ENCODE measurements at regions not wholly inside any gene's neighbourhood (a gene's known extent, or its start where the extent isn't known, plus 50 kb on each side); places are given as distances from the start of the nearest gene placed in this dataset.

DNA sequence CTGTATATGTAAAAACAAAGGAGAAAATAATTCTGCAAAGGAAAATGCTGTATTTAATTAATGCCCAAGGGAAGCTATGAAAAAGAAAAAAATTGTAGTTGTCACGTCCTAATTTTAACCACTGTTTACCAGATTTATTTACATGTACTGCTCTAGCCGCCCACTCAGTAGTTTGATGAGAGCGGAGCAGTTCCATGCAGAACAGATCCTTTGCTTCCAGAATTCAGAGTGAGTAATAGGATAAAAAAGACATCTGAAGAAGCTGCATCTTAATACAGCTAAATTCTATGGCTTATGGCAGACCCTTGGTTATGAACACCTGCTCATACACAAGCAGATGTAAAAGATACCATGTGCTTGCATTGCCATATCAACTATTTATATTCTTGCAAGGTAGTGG, 287.0 kb downstream of the GASK1B start:
- DNase-seq (ENCODE audit: low read depth in 2 of 2): no peak

DNA sequence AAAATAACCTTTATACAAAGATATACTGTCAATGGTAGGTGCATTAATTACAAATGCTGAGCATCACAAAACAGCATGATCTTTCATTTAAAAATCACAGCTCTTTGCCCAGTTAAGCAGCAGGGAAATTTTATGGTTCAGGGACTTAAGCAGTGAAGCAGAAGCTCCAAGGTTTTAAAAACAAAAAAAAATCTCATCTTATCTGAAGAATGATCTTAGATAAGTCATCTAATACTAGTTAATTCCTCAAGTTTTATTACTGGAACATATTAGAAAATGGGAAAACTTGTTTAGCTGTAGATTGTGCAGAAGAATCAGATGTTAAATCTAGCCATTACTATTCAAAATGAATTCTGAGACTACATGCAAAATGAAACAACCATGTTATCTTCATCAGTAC, 289.9 kb downstream of the GASK1B start:
- DNase-seq (ENCODE audit: low read depth in 2 of 2): no peak

DNA sequence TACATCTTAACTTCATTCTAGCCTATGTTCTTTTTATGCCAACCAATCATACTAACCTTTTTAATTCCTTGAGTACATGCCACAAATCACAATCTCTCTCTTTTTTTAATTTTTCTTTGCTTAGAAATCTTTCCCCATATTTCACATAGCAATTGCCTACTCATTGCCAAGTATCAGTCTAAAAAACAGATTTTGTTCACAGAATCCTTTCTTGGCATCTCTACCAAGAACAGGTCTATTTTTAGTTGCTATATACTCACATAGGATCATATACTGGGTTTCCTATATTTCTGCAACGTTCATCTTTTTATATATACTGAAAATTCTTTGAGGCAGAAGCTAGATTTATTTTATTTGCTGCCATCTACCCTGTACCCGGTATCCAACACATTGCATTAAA, 292.1 kb downstream of the GASK1B start:
- DNase-seq (ENCODE audit: low read depth in 2 of 2): no peak

DNA sequence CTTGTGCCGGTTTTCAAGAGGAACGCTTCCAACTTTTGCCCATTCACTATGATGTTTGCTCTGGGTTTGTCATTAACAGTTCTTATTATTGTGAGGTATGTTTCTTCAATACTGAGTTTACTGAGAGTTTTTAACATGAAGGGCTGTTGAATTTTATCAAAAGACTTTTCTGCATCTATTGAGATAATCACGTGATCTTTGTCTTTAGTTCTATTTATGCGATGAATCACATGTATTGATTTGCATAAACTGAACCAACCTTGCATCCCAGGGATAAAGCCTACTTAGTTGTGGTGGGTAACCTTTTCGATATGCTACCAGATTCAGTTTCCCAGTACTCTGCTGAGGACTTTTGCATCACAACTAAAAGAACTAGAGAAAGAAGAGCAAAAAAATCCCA, 318.0 kb downstream of the GASK1B start:
- DNase-seq (ENCODE audit: low read depth in 2 of 2): no peak

DNA sequence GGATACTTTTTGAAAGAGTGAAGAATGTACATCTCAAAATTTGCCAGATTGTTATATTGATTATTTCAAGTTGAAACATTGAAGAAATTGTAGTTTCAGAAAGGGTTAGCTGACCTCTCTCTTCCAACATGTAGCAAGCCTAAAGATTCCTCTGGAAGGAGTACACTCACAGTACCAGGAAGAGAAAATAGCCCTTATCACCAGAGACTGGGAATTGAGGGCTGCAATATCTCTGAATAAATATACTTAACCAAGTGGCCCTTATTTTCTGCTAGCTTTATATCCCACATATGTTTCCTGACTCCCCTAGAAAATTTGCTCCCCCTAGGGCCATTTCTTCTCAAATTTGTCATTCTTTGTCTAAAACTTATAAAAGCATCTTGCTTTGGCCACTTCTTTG, 332.2 kb downstream of the GASK1B start:
- DNase-seq (ENCODE audit: low read depth in 2 of 2): no peak

DNA sequence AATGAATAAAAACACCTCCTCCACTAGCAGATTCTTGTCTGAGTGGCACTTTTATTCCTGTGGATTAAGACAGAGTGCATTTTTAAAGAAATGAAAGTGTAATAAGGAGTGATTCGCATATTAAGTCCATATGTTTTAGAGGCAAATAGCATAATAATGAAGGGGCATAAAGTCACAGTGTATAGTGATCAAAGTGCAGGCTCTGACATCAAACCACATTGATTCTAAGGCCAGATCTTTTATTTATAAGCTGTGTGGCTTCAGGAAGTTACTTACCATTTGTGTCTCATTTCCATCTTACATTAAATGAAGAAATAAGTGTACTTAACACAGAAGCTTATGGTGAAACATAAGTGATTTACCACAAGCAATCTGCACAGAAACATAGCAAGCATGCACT, 332.8 kb downstream of the GASK1B start:
- DNase-seq (ENCODE audit: low read depth in 2 of 2): no peak

DNA sequence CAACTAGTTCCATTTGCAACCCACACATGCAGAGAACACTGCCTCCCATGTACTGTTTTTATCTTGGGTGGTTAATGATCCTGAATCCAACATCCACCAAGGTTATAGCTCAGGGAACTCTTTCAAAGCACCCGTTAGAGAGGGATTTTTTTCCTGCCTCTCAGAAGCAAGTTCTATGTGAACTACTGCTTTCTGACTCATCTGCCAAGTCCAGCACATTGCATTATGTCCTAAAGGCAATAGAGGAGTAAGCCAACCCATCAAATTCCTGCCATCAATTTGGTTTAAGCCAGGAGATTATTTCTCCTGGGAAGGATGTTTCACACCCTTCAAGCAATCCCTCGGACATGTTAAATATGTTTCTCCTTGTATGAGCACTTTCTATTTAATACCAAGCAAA, 334.5 kb downstream of the GASK1B start:
- no peak for DNase-seq (ENCODE audit: low read depth in 2 of 2)

DNA sequence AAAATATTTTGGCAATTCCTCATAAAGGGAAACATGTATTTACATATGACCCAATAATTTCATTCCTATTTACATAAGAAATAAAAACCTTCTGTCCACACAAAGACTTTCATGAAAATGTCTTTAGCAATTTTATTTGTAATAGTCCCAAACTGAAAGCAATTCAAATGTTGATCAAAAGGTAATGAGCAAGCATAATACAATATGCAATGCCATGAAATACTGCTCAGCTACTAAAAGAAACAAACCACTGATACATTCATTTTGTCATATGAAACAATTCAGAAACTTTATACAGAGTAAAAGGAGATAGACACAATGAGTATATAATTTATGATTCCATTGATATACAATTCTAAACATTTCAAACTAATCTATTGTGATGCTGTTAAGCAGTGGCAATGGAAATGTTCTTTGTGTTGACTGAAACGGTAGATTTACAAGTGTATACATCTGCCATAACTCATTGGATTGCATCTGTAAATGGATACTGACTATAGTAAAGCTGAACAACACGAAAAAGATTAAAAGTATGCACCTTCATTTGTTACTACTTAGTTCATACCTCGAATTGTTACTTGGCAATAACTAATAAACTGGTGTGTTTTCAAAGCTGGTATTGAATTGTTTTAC, 335.6 kb downstream of the GASK1B start:
- DNase-seq (ENCODE audit: low read depth in 2 of 2): no peak

DNA sequence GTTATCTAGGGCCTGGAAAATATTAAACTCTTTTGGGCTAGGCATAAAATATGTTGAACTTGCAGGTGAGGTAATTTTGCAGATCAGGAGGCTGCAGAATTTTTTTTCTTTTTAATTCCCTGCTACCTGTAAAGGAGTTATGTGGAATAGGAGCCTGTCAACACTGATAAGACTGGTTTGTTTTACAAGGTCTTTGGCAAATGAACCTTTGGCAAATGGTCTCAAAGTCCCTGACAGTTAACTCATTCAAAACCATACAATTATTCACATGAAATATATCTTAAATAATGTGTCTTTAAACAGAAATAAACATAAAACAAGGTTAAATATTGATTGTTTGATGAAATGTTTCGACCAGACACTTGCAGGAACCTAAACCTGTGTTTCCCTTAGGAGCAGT, 340.2 kb downstream of the GASK1B start:
- no peak for DNase-seq (ENCODE audit: low read depth in 2 of 2)

DNA sequence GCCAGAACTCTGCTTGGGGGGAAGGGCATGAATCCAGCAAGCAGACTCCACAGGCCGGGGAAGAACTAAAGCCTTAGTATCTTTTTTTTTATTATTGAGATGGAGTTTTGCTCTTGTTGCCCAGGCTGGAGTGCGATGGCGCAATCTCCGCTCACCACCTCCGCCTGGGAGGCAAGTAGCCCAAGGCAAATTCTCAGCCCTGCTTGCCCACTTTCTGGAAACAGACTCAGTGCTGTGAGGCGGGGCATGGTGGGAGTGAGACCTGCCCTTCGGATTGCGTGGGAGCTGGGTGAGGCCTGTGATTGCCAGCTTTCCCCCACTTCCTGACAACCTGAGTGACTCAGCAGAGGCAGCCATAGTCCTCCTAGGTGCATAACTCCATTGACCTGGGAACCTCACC, 348.8 kb downstream of the GASK1B start:
- no peak for DNase-seq (ENCODE audit: low read depth in 2 of 2)

DNA sequence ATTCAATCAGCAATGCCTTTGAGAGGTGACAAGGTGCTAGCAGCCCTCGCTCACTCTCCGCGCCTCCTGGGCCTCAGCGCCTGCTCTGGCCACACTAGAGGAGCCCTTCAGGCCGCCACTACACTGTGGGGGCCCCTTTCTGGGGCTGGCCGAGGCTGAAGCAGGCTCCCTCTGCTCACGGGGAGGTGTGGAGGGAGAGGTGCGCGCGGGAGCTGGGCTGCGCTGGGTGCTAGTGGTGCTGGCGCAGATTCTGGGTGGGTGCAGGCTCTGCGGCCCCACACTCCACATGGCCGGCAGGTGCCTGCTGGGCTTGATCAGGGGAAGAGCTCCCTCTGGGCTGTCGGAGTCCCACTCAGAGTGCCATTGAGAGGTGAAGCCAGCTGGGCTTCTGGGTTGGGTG, 351.0 kb downstream of the GASK1B start:
- DNase-seq (ENCODE audit: low read depth in 2 of 2): no peak

DNA sequence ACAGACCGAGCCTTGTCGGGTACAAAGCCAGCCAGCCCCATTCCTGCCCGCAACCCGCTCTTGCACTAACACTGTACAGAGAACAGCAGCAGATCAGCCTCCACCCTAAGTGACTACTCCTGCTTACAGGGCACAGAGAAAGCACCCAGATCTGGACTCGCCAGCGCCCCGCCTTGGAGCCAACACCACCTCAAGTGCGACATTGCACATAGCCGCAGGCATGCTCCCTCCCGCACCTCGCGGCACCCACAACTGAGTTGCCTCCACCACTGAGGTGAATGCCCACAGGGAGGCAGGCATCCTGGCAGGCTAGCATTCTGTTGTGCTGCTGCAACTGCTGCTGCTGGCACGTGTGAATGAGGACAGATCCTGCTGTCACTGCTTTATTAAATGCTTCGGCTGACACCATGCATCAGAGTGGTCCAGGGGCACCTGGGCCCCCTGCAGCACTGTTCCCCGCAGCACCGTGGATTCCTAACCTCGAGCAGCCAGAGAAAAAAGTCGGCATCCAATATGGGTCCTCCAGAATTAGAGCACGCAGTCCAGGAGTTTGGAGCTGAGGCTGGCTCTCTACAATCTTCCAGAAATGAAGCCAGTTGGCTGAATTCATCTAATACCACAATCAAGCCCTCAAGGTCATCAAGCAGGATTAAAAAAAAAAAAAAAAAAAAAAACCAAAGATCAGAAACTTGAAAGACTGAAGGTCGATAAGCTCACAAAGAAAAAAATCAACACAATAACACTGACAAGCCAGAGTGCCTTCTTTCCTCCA, 352.9 kb downstream of the GASK1B start:
- no peak for DNase-seq (ENCODE audit: low read depth in 2 of 2)

DNA sequence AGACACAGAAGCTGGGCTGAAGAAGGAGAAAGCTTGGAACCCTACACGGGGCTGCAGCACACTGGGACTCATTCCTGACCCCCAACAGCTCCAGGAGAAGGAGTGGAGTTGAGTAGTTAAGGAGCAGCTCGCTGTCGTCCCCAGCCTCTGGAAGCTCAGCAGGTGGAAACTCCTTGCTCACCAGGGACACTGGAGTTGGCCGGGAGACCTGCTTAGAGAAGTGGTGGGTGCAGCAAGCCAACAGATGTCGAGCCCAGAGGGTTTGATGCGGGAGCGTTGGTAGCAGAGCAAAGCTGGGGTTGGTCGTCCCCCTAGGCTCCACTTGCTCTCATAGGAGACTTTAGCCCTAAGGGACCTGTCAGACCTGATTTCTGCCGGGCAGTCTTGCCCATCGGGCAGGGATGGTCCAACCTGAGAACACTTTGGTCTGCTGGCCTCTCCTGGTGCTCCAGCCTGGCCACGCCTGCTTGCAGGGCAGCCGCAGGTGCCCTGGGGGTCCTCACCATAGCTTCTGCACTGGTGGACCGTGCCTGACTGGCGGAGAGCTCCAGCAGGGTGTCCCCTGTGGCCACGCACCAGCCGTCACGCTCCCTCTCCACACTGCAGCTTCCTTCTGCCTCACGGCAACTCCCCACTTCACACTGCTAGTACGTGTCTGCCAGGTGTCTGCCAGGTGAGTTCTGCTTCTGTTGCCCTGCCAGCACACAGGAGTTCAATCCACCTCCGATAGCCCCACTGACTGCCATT, 353.7 kb downstream of the GASK1B start:
- no peak for DNase-seq (ENCODE audit: low read depth in 2 of 2)

DNA sequence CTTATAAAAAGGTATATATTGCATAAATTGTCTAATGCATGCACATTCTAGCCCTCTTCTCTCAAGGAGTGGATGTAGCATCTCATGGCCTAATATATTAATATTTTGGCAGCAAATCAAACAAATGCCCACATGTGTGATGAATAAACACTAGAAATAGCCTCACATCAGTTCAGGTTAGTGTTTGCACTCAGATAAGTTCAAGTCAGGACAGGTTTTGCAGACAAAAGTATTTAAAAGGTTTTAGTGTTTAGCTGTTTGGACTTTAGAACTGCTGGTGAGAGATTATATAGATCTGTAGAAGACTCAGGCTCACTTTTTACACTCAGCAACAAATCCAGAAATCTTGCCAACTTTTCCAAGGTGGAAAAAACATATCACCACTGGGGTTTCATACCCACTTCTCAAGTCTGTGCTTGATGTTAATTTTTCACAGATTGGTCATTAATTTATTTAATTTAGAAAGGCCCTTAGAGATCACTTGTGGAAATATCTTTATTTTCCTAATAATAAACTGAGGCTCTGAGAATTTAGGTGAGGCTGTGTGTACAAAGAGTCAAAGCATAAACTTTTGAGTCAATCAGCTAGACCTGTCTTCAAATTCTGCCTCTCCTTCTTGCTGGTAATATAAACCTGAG, 362.6 kb downstream of the GASK1B start:
- no peak for DNase-seq (ENCODE audit: low read depth in 2 of 2)

DNA sequence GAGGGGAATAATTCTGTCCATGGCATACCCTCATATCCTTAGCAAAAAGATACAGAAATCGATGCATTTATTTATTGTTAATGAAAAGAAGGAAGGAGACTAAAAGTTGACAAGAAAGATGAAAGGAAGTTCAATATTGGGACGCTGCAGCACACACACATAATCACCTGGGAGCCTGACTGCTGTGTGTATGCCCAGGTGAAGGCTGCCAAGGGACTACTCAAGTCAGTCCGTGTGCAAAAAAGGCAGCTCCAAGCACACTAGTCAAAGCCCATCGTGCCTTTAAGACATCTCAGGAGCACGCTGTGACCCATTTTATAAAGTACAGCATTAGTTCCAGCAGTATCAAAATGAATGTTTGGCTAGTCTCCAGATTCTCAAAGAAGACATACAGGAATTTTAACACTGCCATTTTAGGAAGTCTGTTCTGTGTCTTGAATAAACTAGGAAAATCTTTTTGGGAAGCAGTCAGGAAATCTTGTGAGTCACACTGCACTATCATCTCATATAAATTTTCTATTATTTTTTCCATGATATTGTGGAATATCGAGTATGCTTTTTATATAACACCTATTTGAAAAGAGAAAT, 363.9 kb downstream of the GASK1B start:
- no peak for DNase-seq (ENCODE audit: low read depth in 2 of 2)

DNA sequence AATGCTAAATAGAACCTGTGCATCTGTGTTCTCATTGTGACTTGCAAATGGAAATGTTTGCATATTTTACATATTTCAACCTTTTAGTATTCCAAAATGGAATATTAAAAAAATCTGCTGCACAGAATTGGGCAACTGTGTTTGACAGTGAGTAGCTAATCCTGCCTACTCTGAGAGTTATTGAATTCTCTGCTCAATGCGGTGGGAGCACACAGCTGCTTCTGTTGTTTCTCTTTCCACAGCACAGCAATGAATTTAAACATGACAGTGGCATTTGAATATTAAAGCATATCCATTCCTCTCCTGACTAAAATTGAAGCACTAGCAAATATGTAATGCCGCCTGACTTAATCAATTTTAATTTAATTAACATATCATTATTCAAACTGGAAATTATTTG, 366.6 kb downstream of the GASK1B start:
- DNase-seq (ENCODE audit: low read depth in 2 of 2): no peak

DNA sequence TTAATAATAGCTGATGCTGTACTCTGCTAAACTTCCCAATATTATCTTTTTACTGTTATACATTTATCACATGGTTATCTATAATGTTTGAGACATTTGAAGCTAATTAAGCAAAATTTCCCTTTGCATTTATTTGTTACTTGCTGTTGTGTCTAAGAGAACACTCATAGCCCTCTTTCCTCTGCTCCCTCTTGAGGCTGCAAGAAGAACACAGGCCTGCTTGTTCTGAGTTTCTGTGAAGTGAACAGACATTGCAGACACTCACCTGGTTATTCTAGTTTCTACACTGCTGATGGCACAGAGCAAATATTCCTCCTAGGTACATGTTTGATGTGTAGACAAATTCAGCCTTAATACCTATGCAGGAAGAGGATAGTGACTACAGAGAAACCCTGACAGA, 367.8 kb downstream of the GASK1B start:
- DNase-seq (ENCODE audit: low read depth in 2 of 2): no peak

DNA sequence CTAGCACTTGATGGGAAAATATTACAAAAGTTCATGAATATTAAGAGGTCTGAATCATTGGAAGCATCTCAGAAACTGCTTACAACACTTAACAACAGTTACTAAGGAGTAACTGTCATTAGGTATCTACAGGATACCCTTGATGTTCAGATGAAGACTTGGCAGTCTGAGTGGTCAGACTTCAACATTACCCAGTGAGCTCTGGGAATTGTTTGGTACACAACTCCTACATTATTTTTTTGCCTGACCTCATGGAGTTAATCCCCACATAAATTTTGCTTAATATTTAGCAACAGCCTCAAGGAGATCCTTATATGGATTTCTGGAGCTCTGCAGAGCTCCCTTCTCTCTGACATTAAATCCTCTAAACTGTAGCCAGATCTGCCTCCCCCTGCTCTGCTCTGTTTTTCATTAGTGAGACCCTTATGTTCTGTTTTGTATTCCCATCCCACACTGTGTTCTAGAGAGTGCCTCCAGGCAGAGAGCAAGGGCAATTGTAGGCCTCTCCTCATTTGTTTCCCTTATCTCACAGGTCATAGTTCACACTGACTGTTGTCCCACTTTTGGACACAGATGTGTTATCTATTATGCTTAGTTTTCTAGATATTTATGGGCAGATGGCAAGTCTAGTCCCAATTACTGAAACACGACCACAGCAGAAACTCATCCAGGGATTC, 368.8 kb downstream of the GASK1B start:
- no peak for DNase-seq (ENCODE audit: low read depth in 2 of 2)

DNA sequence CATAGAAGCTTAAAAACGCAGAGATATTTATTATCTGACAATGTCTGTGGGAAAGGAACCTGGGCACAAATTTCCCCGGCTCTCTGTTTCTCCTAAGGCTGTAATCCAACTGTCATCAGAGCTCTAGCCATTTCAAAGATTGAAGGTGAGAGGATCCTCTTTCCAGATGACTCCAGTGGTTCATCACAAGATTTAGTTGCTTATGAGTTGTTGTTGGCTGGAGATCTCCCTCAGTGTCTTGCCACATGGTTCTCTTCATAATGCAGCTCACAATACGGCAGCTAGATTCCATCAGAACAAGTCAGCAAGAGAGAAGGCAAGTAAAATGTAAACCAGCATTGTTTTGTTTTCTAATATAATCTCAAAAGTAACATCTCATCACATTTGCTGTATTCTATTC, 369.4 kb downstream of the GASK1B start:
- no peak for DNase-seq (ENCODE audit: low read depth in 2 of 2)

DNA sequence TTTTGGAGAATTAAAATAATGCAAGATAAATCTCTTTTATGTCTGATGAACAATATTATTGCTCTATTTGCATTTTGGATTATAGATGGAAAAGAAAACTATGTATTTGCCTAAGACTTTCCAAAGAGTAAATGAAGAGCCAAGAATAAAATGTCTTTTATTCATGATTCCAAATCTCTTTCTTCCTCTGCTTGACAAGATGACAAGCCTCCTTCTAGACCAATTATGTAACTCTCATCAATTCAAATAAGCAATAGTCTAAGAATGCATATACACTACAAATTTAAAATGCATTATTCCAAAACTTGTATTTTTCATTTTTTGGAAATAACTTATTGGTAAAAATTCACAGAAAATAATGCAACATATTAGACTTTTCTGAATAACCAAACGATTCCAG, 377.3 kb downstream of the GASK1B start:
- DNase-seq (ENCODE audit: low read depth in 2 of 2): no peak

DNA sequence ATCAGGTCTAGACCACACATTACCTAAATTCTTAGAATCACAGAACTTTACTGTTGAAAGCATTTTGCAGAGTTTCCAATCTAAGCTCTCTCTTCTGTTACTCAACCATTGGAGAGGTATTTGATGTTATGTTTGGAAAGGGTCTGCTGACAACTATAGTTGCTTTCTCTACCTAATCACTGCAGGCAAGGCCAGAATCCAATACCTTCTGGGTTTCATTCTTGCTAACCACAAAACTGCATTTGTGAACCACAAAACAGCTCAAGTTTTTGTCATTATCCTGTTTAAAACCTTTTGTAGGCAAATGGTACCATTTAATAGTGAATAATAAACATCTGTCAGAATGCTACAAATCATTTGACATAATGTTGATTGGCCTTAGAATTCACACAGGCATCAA, 380.1 kb downstream of the GASK1B start:
- no peak for DNase-seq (ENCODE audit: low read depth in 2 of 2)

DNA sequence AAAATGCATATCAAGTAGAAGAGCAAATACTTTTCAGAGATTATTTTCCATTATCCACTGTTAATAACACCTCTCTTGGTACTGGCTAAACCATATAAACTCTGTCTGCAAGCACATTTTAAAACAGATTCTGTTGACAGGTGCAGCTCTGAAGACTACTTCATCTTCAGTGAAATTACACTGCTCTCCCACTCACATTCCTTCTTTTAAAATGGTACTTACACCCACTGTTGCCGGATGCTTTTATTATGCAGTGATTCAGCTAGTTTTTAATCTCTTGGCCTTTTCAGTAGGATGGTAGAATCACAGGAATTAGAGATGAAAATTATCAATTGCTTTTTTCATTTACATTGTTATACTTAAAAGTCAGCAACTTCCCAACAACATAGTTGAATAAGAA, 381.6 kb downstream of the GASK1B start:
- DNase-seq (ENCODE audit: low read depth in 2 of 2): no peak
